ENCODE measurements at regions not wholly inside any gene's neighbourhood (a gene's known extent, or its start where the extent isn't known, plus 50 kb on each side); places are given as distances from the start of the nearest gene placed in this dataset.
A peak's percentile ranks its signal among the peaks of the same experiment; 100 is the strongest.
"Not testable (repeated sequence)": the region's sequence is repeated elsewhere in the genome, so short reads cannot be mapped to it uniquely, and the experiment has no call there.

DNA sequence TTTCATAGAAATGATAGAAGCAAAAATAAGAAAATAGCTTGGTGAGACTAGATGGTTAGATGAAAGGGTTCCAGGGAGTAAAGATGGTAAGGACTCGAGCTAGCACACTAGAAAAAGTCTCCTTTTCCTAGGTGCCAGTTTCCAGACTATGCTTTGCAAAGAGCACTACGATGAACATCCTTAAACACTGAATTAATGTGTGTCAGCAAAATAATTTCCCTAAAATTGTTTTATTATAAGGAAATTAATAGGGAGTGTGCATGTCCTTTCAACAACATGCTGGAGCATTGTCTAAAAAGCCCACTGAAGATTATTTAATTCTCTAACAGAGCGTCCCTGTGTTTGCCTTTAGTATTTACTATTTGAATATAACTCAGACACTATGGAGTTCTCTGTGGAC, 107.4 kb upstream of the NDUFV2 start:
- no peak for DNase-seq

DNA sequence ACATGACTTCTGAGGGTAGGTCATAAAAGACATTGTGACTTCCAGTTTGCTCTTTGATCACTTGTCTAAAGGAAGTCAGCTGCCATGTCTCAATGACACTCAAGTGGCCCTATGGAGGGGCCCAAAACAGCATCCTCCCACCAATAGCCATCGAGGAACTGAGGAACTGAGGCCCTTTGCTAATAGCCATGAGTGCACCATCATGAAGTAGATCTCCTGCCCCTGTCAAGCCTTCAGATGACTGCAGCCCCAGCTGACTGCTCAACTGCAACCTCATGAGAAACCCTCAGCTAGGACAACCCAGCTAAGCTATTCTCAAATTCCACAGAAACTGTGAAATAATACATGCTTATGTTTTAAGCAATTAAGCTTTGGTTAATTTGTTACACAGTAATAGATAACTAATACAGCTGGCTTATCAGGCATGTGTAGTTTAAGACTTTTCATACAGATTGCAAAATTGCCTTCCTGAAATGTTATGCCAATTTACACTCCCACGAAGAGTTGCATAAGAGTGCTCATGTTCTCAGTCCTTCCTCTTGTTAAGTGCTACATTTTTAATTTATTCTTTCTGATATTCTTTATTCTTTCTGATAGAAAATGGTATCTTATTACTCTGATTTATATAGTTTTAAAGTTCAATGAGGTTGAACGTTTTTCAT, 105.6 kb upstream of the NDUFV2 start:
- DNase-seq: no peak

DNA sequence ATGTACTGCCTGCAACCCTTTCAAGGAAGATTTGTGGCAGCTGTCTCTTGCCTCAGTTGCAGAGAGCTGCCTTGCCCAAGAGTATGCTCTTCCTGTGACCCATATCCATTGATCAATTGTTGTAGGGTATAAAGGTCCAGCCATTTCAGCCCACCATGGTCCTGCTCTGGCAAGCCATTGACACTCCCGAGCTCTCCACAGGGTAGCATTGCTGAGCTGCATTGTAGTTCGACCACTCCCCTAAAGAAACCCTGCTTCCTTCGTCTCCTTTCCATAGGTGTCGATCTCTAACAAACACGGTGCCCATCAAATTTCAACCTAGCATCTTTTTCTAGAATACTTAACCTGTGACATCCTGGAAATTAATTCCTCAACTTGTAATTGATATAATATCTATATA, 104.9 kb upstream of the NDUFV2 start:
- no peak for DNase-seq

DNA sequence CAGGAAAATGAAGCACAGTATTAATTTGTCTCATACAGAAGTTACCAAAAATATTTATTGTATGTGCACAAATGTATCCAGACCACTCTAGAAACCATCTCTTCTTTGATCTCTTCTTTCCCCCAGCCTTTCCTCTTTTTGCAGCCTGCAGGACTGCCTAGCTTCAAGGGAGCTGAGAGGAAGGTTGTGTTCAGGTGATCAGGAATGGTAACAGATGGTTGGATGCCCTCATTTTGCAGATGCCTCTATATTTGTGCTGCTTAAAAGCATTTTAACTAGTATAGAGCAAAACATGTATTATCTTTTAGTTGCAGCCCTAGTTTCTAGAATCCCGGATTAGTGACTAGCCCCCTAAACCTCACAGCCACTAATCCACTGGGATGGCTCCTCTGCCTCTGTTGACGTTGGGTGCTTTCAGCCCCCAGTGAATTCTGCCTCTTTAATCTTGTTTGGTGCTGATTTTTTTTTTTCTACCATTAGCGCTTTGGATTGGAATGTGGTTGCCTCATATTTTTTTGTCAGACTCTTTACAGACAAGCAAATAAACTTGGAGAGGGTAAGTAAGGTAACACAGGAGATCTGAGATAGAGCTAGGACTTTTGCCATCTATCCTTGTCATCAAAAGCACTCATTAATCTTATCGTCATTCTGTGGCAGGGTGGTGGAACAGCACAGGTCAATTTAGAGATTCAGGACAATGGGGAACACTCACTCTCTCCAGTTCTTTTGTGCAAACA, 103.8 kb upstream of the NDUFV2 start:
- DNase-seq: no peak

DNA sequence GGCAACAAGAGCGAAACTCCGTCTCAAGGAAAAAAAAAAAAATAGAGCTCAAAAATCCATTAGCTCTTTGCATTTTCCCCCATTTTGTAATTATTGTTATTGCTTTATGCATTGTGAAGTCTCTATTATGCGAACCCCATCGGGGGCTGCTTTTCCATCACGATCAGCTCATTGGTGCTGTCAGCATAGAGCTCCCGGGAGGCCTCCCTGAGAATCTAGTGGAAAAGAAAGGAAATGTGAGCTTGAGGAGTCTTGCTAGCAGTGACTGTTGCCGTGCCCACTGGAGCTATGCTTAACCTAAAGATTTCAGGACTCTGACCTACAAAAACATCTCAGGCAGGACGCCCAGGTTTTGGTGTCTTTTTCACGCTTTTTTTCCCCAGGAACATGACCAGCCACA, 102.6 kb upstream of the NDUFV2 start:
- no peak for DNase-seq

DNA sequence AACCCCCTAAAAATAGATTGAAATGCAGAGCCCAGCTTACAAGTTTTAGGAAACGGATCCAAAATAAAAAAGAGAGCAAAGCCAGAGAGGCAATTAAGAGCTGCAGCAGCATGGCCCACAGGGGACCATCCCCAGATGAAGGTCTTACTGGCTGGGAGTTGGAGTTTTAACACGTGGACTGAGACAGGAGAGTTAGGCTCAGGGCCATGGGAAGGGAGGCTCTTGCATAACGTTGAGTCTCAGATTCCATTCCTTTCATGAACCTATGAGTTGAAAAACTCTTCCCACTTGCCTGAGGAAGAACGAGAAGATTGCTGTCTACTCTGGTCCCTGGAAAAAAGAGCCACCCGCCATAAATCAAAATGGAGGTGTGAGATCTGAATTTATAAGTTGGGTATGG, 101.8 kb upstream of the NDUFV2 start:
- DNase-seq: no peak

DNA sequence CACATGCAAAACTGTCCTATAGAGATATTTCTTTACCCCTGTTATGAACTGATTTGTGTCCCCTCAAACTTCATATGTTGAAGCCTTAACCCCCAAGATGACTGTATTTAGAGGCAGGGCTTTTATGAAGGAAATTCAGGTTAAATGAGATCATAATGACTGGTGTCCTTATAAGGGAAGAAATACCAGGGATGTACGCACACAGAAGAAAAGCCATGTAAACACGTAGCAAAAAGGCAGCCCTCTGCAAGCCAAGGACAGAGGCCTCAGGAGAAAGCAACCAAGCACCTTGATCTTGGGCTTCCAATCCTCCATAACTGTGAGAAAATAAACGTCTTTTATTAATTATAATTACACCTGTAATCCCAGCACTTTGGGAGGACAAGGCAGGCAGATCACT, 101.3 kb upstream of the NDUFV2 start:
- DNase-seq: no peak

DNA sequence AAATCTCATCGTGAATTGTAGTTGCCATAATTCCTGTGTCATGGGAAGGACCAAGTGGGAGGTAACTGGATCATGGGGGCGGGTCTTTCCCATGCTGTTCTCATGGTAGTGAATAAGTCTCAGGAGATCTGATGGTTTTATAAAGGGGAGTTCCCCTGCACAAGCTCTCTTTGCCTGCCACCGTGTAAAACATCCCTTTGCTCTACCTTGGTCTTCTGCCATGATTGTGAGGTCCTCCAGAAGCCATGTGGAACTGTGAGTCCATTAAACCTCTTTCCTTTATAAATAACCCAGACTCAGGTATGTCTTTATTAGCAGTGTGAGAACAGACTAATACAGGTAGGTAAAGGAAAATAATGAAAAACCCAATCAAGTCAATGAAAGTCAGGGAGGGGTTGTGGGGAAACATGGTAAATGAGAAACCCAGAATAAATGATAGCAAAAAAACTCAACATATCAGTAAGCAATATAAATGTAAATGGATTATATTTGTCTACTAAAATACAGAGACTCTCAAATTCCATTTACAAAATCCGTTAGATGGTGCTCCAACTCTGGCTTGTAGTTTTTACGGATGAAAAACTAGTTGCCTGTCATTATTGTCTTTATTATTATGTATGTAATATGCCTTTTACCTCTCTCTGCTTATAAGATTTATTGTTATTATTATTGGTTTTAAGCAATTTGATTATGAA, 98.9 kb upstream of the NDUFV2 start:
- DNase-seq: no peak

DNA sequence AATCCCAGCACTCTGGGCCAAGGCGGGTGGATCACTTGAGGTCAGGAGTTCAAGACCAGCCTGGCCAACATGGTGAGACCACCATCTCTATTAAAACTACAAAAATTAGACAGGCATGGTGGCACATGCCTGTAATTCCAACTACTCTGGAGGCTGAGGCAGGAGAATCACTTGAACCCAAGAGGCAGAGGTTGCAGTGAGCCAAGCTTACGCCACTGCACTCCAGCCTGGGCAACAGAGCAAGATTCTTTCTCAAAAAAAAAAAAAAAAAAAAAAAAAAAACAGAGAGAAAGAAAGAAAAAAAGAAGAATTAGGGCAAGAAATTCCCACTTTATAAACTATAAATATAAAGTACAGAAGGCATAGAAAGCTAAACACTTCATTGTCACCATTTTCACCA, 98.2 kb upstream of the NDUFV2 start:
- not testable (repeated sequence) for DNase-seq

DNA sequence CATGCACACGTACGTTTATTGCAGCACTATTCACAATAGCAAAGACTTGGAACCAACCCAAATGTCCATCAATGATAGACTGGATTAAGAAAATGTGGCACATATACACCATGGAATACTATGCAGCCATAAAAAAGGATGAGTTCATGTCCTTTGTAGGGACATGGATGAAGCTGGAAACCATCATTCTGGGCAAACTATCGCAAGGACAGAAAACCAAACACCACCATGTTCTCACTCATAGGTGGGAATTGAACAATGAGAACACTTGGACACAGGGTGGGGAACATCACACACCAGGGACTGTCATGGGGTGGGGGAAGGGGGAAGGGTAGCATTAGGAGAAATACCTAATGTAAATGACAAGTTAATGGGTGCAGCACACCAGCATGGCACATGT, 94.8 kb upstream of the NDUFV2 start:
- DNase-seq: not testable (repeated sequence)

DNA sequence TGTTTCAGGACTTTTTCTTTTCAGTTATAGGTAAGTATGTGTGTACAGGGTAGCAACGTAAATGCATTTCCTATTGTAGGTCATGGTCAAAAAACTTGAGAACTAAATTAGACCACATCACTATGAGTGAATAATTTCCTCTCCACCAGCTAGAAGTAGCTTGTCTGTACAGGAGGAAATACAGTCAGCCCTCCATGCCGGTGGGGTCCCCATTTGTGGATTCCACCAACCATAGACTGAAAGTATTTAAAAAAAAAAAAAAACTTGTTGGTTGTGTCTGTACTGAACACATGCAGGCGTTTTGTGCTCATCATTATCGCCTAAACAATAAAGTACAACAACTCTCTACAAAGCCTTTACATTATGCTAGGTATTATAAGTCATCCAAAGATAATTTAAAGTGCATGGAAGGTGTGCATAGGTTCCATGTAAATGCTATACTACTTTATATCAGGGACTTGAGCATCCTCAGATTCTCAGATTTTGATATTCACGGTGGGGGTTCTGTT, 94.2 kb upstream of the NDUFV2 start:
- DNase-seq: no peak

DNA sequence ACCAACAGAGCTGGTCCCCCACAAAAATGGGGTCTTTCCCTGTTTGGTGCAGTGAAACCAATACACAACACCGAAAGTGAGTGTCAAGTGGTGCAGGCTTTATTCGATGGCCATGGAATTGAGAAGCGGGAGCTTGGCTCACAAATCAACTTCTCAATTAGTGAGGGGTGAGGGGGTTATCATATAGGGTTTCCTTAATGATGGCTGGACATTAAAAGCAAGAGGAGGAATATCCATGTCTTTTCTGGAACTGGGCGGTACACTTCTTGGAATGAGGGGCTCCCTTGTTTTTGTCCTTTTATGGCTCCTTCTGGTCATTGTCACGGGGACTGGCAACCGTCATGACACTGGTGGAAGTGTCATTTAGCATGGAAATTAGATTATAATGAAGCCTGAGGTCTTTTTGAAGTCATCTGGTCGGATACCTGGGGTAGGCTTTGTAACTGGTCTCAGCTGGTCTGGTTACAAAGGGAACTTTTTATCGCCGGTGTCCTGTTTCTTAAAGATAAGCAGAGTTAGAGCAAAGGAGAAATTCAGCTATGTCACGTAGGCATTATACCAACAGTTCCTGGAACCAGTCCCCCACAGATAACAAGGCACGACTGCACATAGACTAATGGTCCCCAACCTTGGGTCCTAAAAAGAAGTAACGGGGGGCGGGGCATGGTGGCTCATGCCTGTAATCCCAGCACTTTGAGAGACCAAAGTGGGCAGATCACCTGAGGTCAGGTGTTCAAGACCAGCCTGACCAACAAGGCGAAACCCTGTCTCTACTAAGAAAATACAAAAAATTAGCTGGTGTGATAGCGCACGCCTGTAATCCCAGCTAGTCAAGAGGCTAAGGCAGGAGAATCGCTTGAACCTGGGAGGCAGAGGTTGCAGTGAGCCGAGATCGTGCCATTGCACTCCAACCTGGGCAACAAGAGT, 93.5 kb upstream of the NDUFV2 start:
- no peak for DNase-seq

DNA sequence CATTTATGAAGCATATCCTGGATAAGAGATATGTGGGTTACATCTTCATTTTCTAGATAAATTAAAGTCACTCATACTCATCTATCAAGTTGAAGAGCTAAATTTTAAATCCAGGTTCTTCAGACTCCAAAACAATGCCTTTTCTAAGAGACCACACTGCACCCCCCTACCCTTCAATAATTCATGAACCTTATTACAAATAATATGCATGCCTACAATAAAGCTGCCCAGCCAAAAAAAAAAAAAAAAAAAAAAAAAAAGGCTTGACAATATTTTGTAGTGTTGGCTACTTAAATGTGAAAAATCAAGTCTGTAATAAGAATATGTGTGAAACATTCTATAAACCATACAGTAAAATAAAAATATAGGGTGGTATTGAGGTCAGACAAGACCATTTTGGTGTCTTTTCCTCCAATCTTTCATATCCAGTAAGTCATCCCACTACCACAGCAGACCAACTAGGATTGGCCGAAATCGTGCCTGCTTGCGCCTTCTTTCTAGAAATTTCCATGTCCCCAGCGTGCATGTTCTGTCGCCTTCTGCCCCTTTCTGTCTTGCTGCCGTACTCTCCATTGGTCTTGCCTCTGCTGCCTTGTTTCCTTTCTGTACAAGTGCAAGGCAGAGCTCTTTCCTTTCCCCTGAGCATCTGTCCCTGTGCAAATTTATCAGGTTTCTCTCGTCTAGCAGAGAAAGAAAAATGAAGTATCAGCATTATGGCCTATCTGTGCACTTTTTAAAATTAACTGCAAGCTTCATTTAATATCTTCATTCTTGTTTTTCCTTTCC, 92.6 kb upstream of the NDUFV2 start:
- DNase-seq: no peak

DNA sequence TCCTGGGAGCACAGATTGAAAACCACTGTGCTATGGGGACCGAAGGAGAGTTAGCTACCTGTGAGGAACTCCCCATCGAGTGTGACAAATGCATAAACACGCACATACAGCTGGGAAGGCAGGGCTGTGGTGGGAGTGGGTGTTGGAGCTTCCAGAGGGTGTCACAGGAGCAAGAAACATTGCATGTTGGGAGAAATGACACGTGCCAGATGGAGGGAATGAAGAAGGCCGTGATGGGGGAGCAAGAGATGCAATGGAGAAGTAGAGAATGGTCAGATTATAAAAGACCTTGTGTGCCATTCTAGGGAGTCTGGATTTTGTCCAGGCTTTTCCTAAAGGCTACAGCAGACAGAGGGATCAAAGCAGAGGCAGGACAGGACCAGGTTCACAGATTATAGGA, 91.1 kb upstream of the NDUFV2 start:
- no peak for DNase-seq

DNA sequence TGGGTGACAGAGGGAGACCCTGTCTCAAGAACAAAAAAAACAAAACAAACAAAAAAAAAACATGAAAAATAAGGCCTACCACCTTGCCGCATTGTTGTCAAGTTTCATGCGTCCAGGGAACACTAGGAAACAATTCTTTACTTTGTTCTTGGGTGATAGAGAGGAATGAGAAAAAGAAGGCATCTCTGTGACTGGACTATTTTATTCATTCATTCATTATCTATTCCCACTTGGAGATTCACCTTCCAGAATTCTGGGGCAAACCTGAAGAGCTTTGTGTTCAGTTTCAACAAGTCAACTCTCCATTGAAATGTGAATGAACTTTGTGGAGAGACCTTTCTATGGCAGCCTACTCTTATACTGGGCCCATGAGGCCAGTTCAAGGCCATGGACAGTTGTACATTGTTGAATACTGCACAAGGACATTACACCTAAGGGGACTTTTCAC, 88.5 kb upstream of the NDUFV2 start:
- DNase-seq: no peak

DNA sequence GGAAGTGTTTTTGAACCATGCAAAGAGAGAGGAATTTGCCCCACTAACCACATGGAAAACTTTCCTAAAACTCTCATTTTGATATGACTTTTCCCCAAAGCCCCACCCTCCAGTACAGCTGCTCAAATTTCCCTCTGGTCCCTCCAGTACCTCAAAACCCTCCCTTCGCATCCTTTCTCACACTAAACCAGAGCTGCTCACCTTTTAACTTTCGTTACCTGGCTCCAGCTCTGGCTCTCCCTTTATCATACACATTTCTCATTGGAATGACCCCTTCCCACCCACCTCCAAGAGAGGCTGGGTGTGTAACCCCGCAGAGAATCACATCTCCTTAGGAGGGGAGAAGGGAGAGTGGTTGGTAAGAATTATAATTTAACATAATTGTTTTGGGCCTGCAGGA, 86.8 kb upstream of the NDUFV2 start:
- DNase-seq: no peak

DNA sequence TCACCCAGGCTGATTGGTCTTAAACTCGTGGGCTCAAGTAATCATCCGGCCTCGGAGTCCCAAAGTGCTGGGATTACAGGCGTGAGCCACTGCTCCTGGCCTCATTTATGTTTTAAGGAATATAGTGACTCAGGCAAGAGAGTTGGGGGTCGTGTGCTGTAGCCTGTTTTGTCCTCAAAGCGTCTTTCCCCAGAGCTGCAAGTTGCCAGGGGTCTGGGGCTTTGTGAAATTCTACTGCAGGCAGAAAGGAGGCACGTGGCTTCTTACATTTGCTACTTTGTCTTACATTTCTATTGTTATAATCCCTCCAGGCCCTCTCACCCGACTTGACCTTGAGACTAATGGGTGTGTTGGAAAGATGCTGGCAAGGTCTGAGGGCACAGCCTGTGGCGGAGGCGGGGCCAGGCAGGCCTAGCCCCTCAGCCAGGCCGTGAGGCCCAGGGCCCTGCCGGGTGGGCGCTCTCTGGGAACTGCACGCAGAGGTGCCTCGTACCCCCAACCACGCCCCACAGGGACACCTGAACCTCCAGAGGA, 85.8 kb upstream of the NDUFV2 start:
- DNase-seq: peak; percentile 48

DNA sequence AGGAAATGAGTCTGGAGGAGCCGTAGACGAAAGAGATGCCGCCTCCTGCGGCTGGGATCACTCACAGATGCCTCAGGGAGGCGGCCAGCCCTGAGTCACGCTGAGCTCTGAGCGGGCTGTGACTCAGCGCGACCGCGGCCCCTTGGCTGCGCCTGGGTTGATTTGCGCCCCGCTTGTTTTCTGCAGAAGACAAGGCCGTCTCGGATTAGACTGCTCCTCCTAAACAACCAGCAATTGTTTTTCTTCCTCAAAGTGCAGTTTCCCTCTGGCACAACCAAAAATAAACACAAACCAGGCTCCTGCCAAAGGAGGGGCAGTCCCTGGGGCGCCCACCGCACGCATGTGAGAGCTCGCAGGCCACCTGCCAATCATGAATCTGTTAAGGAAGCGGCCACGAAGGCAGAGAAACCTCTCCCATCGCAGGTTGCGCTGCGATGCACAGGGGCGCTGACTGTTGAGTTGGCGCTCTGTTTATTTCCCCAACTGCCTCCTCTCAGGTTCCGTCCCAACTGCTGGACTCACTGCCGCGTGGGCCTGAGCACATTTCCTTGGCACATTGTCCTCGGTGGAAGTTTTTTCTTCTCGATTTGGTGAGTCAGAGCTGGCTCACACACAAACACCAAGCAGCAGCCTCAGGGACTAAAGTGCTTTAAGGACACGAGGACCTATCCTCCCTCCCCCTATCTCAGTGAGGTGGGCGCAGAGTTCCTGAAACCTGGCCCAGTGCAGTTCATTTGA, 85.2 kb upstream of the NDUFV2 start:
- DNase-seq: peak; percentile 65

DNA sequence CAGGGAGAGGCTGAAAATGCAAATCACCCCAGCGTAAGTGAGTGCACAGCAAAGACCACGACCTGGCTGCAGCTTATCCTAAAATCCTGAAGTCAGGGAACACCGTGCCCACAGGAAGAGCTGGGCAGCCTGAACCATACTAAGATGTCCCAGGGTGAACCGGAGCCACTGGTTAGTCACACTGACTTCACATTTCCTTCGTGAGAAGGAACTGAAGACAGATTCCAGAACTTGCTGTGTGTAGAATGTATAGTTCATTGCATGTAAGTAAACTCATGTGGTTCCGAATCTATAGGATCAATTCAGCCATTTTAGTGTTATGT, 84.6 kb upstream of the NDUFV2 start:
- DNase-seq: no peak

DNA sequence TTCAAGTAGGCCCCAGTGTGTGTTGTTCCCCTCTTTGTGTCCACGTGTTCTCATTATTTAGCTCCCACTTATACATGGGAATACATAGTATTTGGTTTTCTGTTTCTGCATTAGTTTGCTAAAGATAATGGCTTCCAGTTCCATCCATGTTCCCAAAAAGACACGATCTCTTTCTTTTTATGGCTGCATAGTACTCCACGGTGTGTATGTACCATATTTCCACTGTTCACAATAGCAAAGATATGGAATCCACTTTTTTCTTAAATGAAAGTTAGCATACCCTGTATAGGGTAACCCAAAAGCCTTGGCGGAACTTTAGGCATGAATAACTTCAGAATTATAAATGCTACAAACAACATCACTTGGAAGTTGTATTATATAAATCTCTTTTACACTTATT, 83.4 kb upstream of the NDUFV2 start:
- no peak for DNase-seq

DNA sequence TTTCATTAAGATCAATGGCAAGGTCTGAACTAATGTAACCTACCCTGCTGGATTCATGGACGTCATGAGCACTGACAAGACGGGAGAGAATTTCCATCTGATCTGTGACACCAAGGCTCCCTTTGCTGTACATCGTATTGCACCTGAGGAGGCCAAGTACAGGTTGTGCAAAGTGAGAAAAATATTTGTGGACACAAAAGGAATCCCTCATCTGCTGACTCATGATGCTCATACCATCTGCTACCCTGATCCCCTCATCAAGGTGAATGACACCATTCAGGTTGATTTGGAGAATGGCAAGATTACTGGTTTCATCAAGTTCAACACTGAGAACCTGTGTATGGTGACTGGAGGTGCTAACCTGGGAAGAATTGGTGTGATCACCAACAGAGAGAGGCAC, 82.3 kb upstream of the NDUFV2 start:
- DNase-seq: no peak

All from right forelimb (tissue), 1 donor.